ENCODE measurements at regions not wholly inside any gene's neighbourhood (a gene's known extent, or its start where the extent isn't known, plus 50 kb on each side); places are given as distances from the start of the nearest gene placed in this dataset.

DNA sequence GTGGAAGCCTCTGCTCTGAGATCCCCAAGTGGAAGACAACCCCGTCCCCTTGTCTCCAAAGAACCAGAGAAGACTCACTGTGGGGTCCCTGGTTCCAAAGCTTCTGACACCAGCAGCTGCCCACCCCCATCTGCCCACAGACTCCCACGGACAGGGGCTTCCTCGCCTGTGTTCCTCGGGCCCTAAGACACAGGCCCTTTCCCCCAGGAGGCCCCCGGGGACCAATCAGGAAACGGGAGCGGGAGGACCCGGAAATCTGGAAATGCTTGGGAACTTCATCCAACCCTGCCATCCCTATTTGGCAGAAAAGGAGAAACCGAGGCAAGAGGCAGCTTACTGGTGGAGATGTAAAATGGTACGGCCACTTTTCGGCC lies 113.1 kb downstream of the NCOR2 start:
- WGBS, 3 donors, result 47 to 72% (median 64%) methylated on average over 11 of the region's 11 CpGs
- no peak overlapping the region for H3K27ac ChIP-seq (ENCODE audit: low read depth, low read length)

DNA sequence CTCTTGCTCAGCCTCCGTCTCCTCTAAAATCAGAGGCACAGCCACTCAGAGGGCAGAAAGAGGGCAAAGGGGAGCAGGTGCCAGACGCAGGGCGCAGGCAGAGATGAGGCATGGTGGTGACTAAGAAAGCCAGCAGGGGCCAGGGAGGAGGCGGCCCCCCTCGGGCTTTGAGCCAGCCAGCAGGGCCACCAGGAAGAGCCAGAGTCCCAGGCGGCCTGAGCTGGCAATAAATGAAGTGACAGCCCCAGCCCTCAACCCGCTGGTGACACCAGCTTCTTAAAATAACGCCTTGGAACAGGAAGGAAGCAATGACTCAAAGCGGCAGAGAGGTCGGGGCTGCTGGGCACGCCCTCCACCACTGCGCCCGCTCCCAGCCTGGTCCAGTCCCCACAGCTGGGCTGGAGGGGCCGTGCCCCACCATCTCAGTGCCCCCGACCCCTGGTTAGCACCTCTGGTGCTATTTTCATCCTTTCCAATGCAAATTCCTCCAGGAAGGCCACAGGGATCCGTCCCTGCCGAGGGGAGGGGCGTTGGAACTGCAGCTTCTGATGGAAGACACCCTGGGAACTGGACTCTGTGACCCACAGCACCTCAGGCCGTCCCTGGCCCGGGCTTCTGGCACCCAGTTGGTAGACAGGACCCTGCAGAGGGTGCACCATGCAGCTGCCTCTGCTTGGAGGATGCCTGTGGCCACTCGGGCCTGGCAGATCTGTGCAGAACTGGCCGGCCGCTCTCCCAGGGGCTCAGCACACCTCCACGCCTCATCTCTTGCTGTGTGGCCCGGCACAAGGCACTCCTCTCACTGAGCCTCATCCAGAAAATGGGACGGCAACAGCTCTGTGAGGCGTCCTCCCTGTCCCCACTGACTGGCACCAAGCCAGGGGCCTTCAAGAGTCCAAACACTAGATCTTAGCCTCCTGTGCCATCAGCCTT lies 113.7 kb downstream of the NCOR2 start:
- WGBS, 3 donors, result 32 to 77% (median 33%) methylated on average over 27 of the region's 27 CpGs

GRCh38 chr12:124452576-124453331 lies 114.7 kb downstream of the NCOR2 start:
- no peak overlapping the region for H3K27ac ChIP-seq (ENCODE audit: low read depth, low read length)
- WGBS, 3 donors, result 76 to 91% (median 81%) methylated on average over 14 to 21 of the region's 21 CpGs

More for the DNA sequence above, 113.7 kb downstream of the NCOR2 start:
- no peak overlapping the region for H3K27ac ChIP-seq (ENCODE audit: low read depth, low read length)

- H3K27ac ChIP-seq (ENCODE audit: low read depth, low read length), result no peak overlapping the region
- WGBS, 3 donors, result 79 to 83% (median 83%) methylated on average over 11 to 12 of the region's 12 CpGs
Observed at GRCh38 chr12:124451637-124452243, 115.7 kb downstream of the NCOR2 start.

- no peak overlapping the region for H3K27ac ChIP-seq (ENCODE audit: low read depth, low read length)
Observed at GRCh38 chr12:124451016-124451415, 116.4 kb downstream of the NCOR2 start.

DNA sequence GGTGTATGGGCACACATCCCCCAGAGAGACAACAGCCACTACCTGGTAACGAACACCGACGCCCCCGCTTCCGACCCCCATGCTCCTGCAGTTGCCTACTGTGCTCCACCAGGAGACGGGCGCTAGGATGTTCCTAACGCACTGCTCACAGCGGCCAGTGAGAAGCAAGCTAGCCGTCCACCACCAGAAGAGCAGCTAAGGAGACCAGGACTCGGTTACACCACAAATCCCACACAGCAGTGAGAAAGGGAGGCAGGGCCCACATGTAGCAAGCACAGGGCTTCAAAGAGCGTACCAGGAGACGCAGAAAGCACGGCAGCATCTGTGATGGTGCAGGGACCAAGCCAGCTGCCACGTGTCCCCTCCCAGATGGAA lies 117.0 kb downstream of the NCOR2 start:
- no peak overlapping the region for H3K27ac ChIP-seq (ENCODE audit: low read depth, low read length)
- 90 to 94% (median 94%) methylated on average over 15 of the region's 15 CpGs for WGBS, 3 donors

More at GRCh38 chr12:124451016-124451415, 116.4 kb downstream of the NCOR2 start:
- 84 to 97% (median 86%) methylated on average over 11 of the region's 11 CpGs for WGBS, 3 donors

DNA sequence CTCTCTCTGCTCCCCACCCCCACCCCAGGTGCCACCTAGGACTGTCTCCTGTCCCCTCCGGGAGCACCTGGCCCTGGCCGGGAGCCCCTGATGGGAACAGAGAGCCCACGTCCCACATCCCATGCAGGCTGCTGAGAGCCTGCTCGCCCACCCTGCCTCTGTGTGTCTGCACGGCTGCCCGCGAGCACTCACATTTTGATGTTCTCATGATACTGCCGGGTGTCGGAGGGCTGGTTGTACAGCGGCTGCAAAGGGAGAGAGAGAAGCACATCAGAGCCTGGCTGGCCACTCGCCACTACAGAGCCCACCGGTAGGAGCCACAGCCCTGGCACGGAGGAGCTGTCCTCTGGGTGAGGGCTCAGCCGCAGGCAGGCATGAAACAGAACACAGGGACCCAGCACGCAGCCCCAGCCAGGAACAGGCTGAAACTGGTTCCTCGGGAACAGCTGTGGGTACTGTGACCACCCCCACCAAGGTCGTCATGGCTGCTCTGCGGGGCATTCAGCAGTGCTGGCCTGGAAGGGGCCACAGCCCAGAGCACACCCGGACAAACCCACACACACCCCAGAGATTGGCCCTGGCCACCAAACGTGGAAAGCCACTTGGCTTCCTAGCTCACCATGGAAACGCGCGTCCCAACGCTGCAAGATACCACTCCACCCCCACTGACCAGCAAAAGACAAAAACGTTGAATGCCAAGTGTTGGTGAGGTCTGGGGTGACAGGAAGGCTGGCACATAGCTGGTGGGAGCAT lies 117.6 kb downstream of the NCOR2 start:
- 83 to 87% (median 85%) methylated on average over 25 of the region's 25 CpGs for WGBS, 3 donors
- no peak overlapping the region for H3K27ac ChIP-seq (ENCODE audit: low read depth, low read length)

- no peak overlapping the region for H3K27ac ChIP-seq (ENCODE audit: low read depth, low read length)
- WGBS, 3 donors, result 89 to 95% (median 90%) methylated on average over 12 of the region's 12 CpGs
Observed at GRCh38 chr12:124448955-124449622, 118.3 kb downstream of the NCOR2 start.

DNA sequence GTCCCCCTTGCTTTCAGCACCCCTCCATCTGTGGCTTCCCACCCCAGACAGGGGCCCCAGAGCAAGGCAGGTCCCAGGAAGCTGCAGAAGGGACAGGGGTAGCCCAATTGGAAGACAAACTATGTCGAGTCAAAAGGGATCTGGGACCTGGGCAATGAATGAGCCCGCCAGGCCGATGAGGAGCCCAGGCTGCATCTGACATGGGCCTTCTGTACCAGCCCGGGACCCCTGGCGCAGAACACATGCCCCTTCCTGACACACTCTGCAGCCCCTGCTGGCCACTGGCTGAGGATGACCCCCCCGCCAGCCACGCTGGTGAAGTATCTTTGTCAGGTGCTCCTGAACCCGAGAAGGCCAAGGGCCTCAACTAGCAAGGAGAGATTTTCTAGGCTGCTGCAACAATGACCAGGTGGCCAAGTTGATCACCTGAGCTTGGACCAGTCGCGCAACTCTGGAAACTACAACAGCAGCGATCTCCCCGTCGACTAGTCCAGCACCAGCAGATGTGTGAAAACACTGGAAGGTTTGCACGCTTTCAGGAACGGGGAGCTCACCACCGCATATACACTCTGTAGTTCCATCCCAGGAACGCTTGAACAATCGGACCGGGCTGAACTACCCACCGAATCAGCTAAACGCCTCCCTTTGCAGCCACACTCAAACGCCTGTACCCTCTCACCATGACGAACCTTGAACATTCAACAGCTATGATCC lies 119.0 kb downstream of the NCOR2 start:
- no peak overlapping the region for H3K27ac ChIP-seq (ENCODE audit: low read depth, low read length)
- 92 to 95% (median 93%) methylated on average over 23 of the region's 23 CpGs for WGBS, 3 donors

DNA sequence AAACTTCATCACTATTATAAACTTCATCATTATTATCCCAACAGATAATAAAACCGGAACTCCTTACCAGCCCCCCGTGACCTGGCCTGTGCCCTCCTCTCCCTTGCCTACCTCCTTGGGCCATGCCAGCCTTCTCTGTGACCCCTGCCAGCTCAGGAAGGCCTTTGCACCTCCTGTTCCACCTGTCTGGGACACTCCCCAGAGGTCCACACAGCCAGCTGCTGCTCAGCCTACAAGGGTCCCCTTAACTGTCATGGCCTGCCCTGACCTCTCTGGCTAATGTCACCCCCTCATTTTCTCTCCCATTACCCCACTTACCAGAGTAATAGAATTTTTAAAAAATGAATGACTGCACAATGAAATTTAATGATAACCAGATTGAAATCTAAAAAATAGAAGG lies 121.0 kb downstream of the NCOR2 start:
- H3K27ac ChIP-seq (ENCODE audit: low read depth, low read length), result no peak overlapping the region

DNA sequence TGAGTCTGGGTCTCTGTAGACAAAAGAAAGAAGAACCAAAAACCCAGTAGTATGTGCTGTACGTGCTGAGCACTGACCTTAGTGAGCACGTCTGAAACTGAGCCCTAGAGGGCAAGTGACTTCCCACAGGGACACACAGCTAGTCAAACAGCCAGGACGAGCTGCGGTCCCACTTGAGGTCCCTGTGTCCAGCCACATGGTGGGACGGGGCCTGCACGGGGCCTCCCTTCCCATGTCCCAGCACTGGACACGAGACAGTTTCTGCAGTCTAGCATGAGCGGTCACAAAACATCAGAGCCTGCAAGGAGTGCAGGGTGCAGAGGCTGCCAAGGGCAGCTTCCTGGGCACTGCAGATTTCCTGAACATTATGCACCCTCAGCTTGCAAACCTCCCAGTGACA lies 121.6 kb downstream of the NCOR2 start:
- WGBS, 3 donors, result 89 to 98% (median 92%) methylated on average over 8 of the region's 8 CpGs
- H3K27ac ChIP-seq (ENCODE audit: low read depth, low read length), result no peak overlapping the region

More for the DNA sequence above, 121.0 kb downstream of the NCOR2 start:
- 95 to 96% (median 95%) methylated on average over 2 of the region's 2 CpGs for WGBS, 3 donors

DNA sequence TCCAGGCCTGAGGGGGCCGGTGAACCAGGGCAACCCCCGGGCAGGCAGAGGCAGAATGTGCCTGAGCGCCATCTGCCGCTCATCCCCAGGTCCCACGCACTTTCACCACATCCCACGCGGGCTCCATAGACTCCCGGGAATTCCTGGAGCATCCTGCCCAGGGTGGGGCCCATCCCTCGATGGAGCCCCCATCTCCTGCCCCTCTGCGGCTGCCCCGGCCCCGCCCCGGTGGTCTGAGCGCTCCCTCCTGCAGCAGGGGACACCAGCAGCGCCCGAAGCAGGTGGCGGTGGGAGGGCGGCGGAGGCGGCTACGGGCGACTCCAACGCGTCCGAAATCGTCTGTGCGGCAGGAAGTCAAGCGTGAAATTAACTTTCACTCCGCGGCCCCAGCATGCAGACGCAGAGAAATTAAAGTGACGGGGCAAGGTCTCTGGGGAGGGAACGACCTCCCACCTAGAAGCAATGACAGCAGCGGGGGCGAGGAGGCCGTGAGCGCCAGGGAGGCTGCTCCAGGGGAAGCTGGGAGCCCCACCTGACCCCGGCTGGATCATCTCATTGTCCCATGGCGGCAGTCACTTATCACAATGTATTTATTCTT lies 122.2 kb downstream of the NCOR2 start:
- no peak overlapping the region for H3K27ac ChIP-seq (ENCODE audit: low read depth, low read length)

GRCh38 chr12:124443931-124444712 lies 123.3 kb downstream of the NCOR2 start:
- no peak overlapping the region for H3K27ac ChIP-seq (ENCODE audit: low read depth, low read length)

More for the DNA sequence above, 122.2 kb downstream of the NCOR2 start:
- WGBS, 3 donors, result 85 to 87% (median 86%) methylated on average over 39 of the region's 39 CpGs

GRCh38 chr12:124442772-124443445 lies 124.5 kb downstream of the NCOR2 start:
- 86 to 93% (median 88%) methylated on average over 29 of the region's 29 CpGs for WGBS, 3 donors
- no peak overlapping the region for H3K27ac ChIP-seq (ENCODE audit: low read depth, low read length)

More at GRCh38 chr12:124443931-124444712, 123.3 kb downstream of the NCOR2 start:
- WGBS, 3 donors, result 85 to 88% (median 85%) methylated on average over 9 of the region's 9 CpGs

GRCh38 chr12:124442281-124442680 lies 125.1 kb downstream of the NCOR2 start:
- 67 to 90% (median 79%) methylated on average over 6 of the region's 6 CpGs for WGBS, 3 donors
- H3K27ac ChIP-seq (ENCODE audit: low read depth, low read length), result no peak overlapping the region
